K562 (cell line): ENCODE measurements at regions not wholly inside any gene's neighbourhood (a gene's known extent, or its start where the extent isn't known, plus 50 kb on each side); places are given as distances from the start of the nearest gene placed in this dataset.

ENCODE experiments used
- ATF3 ChIP-seq, 2 experiments: fragments of 450-650 bp in 1 of 2; sonication (generic) in 1 of 2; formaldehyde crosslinking in 1 of 2; IDR thresholded peaks in 1 of 2; conservative IDR thresholded peaks in 1 of 2; 2 replicates each; pipeline versions ENCODE4 v1.6.1 to v1.8.1; 2016 to 2023; ENCODE audit warnings: mild to moderate bottlenecking in 2 of 2, moderate library complexity in 2 of 2, inconsistent platforms in 1 of 2, missing genetic modification reagents in 1 of 2
- E2F5 ChIP-seq: sonication (generic); formaldehyde crosslinking; IDR thresholded peaks from 2 replicates; pipeline ENCODE4 v1.8.0; 2022; ENCODE audit warnings: mild to moderate bottlenecking, missing genetic modification reagents
- ESRRA ChIP-seq: fragments of 450-650 bp; IDR thresholded peaks from 2 replicates; pipeline ENCODE4 v1.6.1; 2014; ENCODE audit warnings: low read depth, mild to moderate bottlenecking, moderate library complexity, borderline replicate concordance
- HNRNPL ChIP-seq: fragments of 200-400 bp; formaldehyde crosslinking; IDR thresholded peaks from 2 replicates; pipeline ENCODE4 v1.6.1; 2017; ENCODE audit warnings: low read depth, mild to moderate bottlenecking, low read length
- KDM4B ChIP-seq, 2 experiments: fragments of 450-650 bp in 1 of 2; sonication (generic) in 1 of 2; IDR thresholded peaks; 2 replicates each; pipeline ENCODE4 v1.6.1; 2016 to 2017; ENCODE audit warnings: borderline replicate concordance in 2 of 2, antibody characterized with exemption in 1 of 2, low read depth in 1 of 2, mild to moderate bottlenecking in 1 of 2
- MGA ChIP-seq: fragments of 450-650 bp; IDR thresholded peaks from 2 replicates; pipeline ENCODE4 v1.6.1; 2016; ENCODE audit warnings: mild to moderate bottlenecking, moderate library complexity
- NR2C2 ChIP-seq, 2 experiments: fragments of 200-800 bp in 1 of 2; sonication (Bioruptor generic) in 1 of 2; sonication (generic) in 1 of 2; formaldehyde crosslinking in 1 of 2; IDR thresholded peaks; 2 replicates each; pipeline versions ENCODE4 v1.6.1 to v1.8.0; 2016 to 2022; ENCODE audit warnings: mild to moderate bottlenecking in 1 of 2, missing compliant biosample characterization in 1 of 2, missing genetic modification characterization in 1 of 2, missing genetic modification reagents in 1 of 2
- OTX1 ChIP-seq: fragments of 450-650 bp; formaldehyde crosslinking; IDR thresholded peaks from 2 replicates; pipeline ENCODE4 v1.4.0; 2022; ENCODE audit warnings: mild to moderate bottlenecking
- PHF20 ChIP-seq: fragments of 450-650 bp; IDR thresholded peaks from 2 replicates; pipeline ENCODE4 v1.6.1; 2018; ENCODE audit not compliant: partially characterized antibody
- POLR2A ChIP-seq: fragments of 450-650 bp; conservative IDR thresholded peaks from 2 replicates; pipeline ENCODE4 v1.6.1; 2016
- ZFP30 ChIP-seq: fragments of 250-450 bp; sonication (Bioruptor Pico); IDR thresholded peaks from 2 replicates; pipeline ENCODE4 v1.8.0; 2022; ENCODE audit warnings: moderate library complexity, mild to moderate bottlenecking, inconsistent platforms, borderline replicate concordance
- ZNF232 ChIP-seq: sonication (generic); formaldehyde crosslinking; IDR thresholded peaks from 2 replicates; pipeline ENCODE4 v1.8.0; 2022; ENCODE audit warnings: mild to moderate bottlenecking, missing genetic modification reagents
- TF ChIP-seq, protein P1 (sequence below), 3 experiments: IDR thresholded peaks in 2 of 3; conservative IDR thresholded peaks in 1 of 3; 2 replicates each; pipeline ENCODE4 v1.5.1; 2011 to 2012; ENCODE audit warnings: low read length in 3 of 3, mild to moderate bottlenecking in 3 of 3, control low read depth in 2 of 3, improper control_type of control experiment in 1 of 3, inconsistent platforms in 1 of 3, low read depth in 1 of 3, mixed read lengths in 1 of 3, moderate library complexity in 1 of 3; ENCODE audit not compliant: insufficient read depth in 2 of 3
- TF ChIP-seq, protein P2 (sequence below): sonication (generic); formaldehyde crosslinking; IDR thresholded peaks from 2 replicates; pipeline ENCODE4 v1.8.1; 2022; ENCODE audit warnings: missing genetic modification reagents

DNA sequence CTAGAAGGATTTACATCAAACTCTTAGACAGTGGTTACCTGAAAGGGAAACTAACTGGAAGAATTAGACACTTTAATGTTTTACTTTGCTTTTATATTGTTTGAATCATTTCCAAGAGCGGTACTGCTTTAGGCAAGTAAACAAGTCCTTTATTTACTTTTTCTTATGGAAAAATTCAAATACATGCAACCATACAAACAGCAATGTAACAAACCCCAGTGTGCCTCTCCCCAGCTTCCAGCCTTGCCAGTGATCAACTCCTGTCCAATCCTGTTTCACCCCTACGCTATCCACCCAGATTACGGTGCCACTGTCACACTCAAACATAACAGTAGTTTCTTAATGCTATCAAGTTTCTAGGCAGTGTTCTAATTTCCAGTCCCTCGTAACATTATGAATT, 85.9 kb downstream of the C16orf95 start:
- TF ChIP-seq HNRNPL (no peak), OTX1 (CRISPR knock-in tag) (no peak), NR2C2 (CRISPR knock-in tag; IDR thresholded peaks at IDR 0.05) (no peak), NR2C2 (tag; IDR thresholded peaks at IDR 0.05) (no peak), ATF3 (IDR thresholded peaks at IDR 0.05) (no peak), ATF3 (CRISPR knock-in tag; conservative IDR thresholded peaks at IDR 0.05) (no peak), PHF20 (no peak), POLR2A (no peak), E2F5 (CRISPR knock-in tag) (no peak), MGA (no peak), ESRRA (no peak), ZNF232 (no peak), ZFP30 (CRISPR knock-in tag) (no peak), KDM4B (IDR thresholded peaks at IDR 0.05; ENCODE audit: borderline replicate concordance in 2 of 2, low read depth in 1 of 2) (no peak)
- TF ChIP-seq, protein P1, sequence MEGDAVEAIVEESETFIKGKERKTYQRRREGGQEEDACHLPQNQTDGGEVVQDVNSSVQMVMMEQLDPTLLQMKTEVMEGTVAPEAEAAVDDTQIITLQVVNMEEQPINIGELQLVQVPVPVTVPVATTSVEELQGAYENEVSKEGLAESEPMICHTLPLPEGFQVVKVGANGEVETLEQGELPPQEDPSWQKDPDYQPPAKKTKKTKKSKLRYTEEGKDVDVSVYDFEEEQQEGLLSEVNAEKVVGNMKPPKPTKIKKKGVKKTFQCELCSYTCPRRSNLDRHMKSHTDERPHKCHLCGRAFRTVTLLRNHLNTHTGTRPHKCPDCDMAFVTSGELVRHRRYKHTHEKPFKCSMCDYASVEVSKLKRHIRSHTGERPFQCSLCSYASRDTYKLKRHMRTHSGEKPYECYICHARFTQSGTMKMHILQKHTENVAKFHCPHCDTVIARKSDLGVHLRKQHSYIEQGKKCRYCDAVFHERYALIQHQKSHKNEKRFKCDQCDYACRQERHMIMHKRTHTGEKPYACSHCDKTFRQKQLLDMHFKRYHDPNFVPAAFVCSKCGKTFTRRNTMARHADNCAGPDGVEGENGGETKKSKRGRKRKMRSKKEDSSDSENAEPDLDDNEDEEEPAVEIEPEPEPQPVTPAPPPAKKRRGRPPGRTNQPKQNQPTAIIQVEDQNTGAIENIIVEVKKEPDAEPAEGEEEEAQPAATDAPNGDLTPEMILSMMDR (IDR thresholded peaks at IDR 0.05 in 2 of 3, conservative IDR thresholded peaks at IDR 0.05 in 1 of 3; ENCODE audit: insufficient read depth in 2 of 3, low read depth in 1 of 3, low read length in 3 of 3): no peak
- TF ChIP-seq, protein P2, sequence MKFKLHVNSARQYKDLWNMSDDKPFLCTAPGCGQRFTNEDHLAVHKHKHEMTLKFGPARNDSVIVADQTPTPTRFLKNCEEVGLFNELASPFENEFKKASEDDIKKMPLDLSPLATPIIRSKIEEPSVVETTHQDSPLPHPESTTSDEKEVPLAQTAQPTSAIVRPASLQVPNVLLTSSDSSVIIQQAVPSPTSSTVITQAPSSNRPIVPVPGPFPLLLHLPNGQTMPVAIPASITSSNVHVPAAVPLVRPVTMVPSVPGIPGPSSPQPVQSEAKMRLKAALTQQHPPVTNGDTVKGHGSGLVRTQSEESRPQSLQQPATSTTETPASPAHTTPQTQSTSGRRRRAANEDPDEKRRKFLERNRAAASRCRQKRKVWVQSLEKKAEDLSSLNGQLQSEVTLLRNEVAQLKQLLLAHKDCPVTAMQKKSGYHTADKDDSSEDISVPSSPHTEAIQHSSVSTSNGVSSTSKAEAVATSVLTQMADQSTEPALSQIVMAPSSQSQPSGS (CRISPR knock-in tag): no peak
